Naive thymus-derived CD4-positive, alpha-beta T cell (primary cell): ENCODE measurements at regions not wholly inside any gene's neighbourhood (a gene's known extent, or its start where the extent isn't known, plus 50 kb on each side); places are given as distances from the start of the nearest gene placed in this dataset.

Experiments used
- ATAC-seq: fragments of 150-1000 bp; cut with Tn5 transposase; 2 replicates; pipeline ENCODE4 v1.10.0; 2021; ENCODE audit warnings: mild to moderate bottlenecking, moderate library complexity
- CTCF ChIA-PET: fragments of 350-600 bp; sonication (Branson Sonifier 250); formaldehyde crosslinking; loops from one replicate; lab custom pipeline; 2021; ENCODE audit warnings: antibody characterized with exemption; lab: Charles Lee
- POLR2A ChIA-PET: fragments of 350-600 bp; sonication (Branson Sonifier 250); formaldehyde crosslinking; loops from one replicate; lab custom pipeline; 2021; ENCODE audit warnings: antibody characterized with exemption, inconsistent platforms; lab: Charles Lee
- DNase-seq, 9 donors: peaks; one replicate each; pipeline versions ENCODE4 v3.0.0 to v3.0.0-alpha.2; 2020 to 2022; ENCODE audit warnings: mixed read lengths in 1 of 9
- H3K27ac ChIP-seq: one replicate; pipeline ENCODE4 v1.7.0; 2013; ENCODE audit warnings: mild to moderate bottlenecking, low read depth, low read length, moderate library complexity
- H3K27me3 ChIP-seq, 2 donors: one replicate each; pipeline ENCODE4 v1.7.0; 2013; ENCODE audit warnings: low read length in 2 of 2, mild to moderate bottlenecking in 2 of 2, moderate library complexity in 2 of 2; ENCODE audit not compliant: control insufficient read depth in 2 of 2, insufficient read depth in 2 of 2
- H3K36me3 ChIP-seq, 3 experiments: 1 replicate in 2 of 3; 2 replicates in 1 of 3; pipeline ENCODE4 v1.7.0; 2013; ENCODE audit warnings: low read length in 3 of 3, mild to moderate bottlenecking in 3 of 3, moderate library complexity in 1 of 3; ENCODE audit not compliant: insufficient read depth in 3 of 3, control insufficient read depth in 2 of 3
- H3K4me1 ChIP-seq, 2 donors: one replicate each; pipeline ENCODE4 v1.7.0; 2013; ENCODE audit warnings: low read length in 2 of 2, mild to moderate bottlenecking in 2 of 2, moderate library complexity in 1 of 2; ENCODE audit not compliant: control insufficient read depth in 2 of 2, insufficient read depth in 2 of 2
- H3K4me3 ChIP-seq: 2 replicates; pipeline ENCODE4 v1.7.0; 2013; ENCODE audit warnings: mild to moderate bottlenecking, low read length
- H3K9me3 ChIP-seq, 3 experiments: 1 replicate in 2 of 3; 2 replicates in 1 of 3; pipeline ENCODE4 v1.7.0; 2013; ENCODE audit warnings: low read length in 3 of 3; ENCODE audit not compliant: control insufficient read depth in 2 of 3
- H3K27ac Mint-ChIP-seq, 9 donors: one replicate each; pipeline ENCODE4 v1.8.0; 2020 to 2022; ENCODE audit warnings: mixed read lengths in 9 of 9, mild to moderate bottlenecking in 8 of 9, moderate library complexity in 5 of 9, inconsistent platforms in 2 of 9
- H3K27me3 Mint-ChIP-seq, 5 donors: one replicate each; pipeline ENCODE4 v1.8.0; 2021 to 2022; ENCODE audit warnings: mixed read lengths in 5 of 5, mild to moderate bottlenecking in 1 of 5
- H3K36me3 Mint-ChIP-seq, 5 donors: one replicate each; pipeline ENCODE4 v1.8.0; 2020 to 2022; ENCODE audit warnings: mixed read lengths in 5 of 5, mild to moderate bottlenecking in 3 of 5, inconsistent platforms in 1 of 5
- H3K4me1 Mint-ChIP-seq, 7 donors: one replicate each; pipeline ENCODE4 v1.8.0; 2020 to 2022; ENCODE audit warnings: mixed read lengths in 7 of 7, mild to moderate bottlenecking in 3 of 7, inconsistent platforms in 1 of 7
- H3K4me3 Mint-ChIP-seq, 10 donors: one replicate each; pipeline ENCODE4 v1.8.0; 2020 to 2022; ENCODE audit warnings: mild to moderate bottlenecking in 10 of 10, mixed read lengths in 10 of 10, moderate library complexity in 6 of 10, inconsistent platforms in 2 of 10
- H3K9me3 Mint-ChIP-seq, 11 donors: one replicate each; pipeline ENCODE4 v1.8.0; 2020 to 2022; ENCODE audit warnings: mixed read lengths in 11 of 11, mild to moderate bottlenecking in 4 of 11, inconsistent platforms in 1 of 11, moderate library complexity in 1 of 11
- intact Hi-C, 2 donors: fragments of 100-400 bp; cut with micrococcal nuclease; formaldehyde crosslinking; loops; one replicate each; pipeline ENCODE4 v1.15.1; 2023

DNA sequence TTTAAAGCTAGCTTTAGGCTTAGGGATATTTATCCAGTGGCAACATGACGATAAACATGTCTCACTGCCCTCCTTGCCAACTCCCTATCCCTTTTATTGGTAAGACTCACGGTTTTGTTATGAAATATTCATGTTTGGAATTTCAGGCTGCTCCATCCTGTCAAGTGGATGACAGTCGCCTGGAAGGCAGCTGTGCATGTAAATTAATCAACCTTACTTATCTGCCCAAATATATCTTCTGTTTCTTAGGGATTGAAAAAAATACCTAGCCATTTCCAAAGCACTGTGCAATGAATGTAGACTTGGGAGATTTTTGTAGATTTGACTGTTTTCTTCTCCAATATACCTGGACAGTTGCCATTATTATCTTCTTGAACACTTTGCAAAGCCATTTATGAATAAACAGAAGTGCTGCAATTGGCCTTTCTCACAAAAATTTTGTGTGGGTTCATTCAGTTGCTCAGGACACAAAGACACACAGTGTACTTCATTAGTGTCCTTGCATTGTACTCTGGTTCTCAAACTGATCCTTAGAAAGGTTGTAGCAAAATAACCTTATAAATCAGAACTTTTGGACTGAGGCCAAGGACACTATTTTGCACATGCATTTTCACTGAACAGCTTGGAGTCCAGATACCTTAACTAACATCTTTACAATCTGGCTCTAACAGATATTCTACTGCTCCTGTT lies 889.4 kb upstream of the SEMA6A start:
- ATAC-seq (no peak), DNase-seq (no peak)
- no peaks in the 10 kb centered on the region for H3K9me3 ChIP-seq
- no peaks in the 10 kb centered on the region for H3K36me3 ChIP-seq
- H3K4me3 Mint-ChIP-seq: no peak overlapping the region
- H3K27me3 ChIP-seq: no peaks in the 10 kb centered on the region
- intact Hi-C loops: no loop called here
- no peak overlapping the region for H3K4me3 ChIP-seq
- H3K27ac ChIP-seq: no peak overlapping the region
- no peaks in the 10 kb centered on the region for H3K27me3 Mint-ChIP-seq
- POLR2A ChIA-PET: no interaction called here
- CTCF ChIA-PET: no interaction called here
- H3K4me1 ChIP-seq: no peaks in the 10 kb centered on the region
- H3K27ac Mint-ChIP-seq: no peak overlapping the region
- no peaks in the 10 kb centered on the region for H3K4me1 Mint-ChIP-seq
- H3K9me3 Mint-ChIP-seq: no peaks in the 10 kb centered on the region
- no peaks in the 10 kb centered on the region for H3K36me3 Mint-ChIP-seq

GRCh38 chr5:117461966-117462365 lies 887.3 kb upstream of the SEMA6A start:
- no peak overlapping the region for H3K27ac Mint-ChIP-seq
- H3K4me1 Mint-ChIP-seq: no peaks in the 10 kb centered on the region
- peaks cover 0 to 2% (median 0%) of the 10 kb centered on the region in 11 donors for H3K9me3 Mint-ChIP-seq
- CTCF ChIA-PET: no interaction called here
- no peak overlapping the region for H3K4me3 Mint-ChIP-seq
- Histone ChIP-seq H3K27ac (no peak overlapping the region), H3K4me3 (no peak overlapping the region), H3K27me3 (no peaks in the 10 kb centered on the region), H3K36me3 (no peaks in the 10 kb centered on the region), H3K9me3 (no peaks in the 10 kb centered on the region), H3K4me1 (no peaks in the 10 kb centered on the region)
- POLR2A ChIA-PET: no interaction called here
- intact Hi-C loops: no loop called here
- DNase-seq (no peak), ATAC-seq (no peak)
- no peaks in the 10 kb centered on the region for H3K36me3 Mint-ChIP-seq
- H3K27me3 Mint-ChIP-seq: no peaks in the 10 kb centered on the region

GRCh38 chr5:117461403-117461802 lies 886.8 kb upstream of the SEMA6A start:
- Mint-ChIP-seq H3K4me3 (no peak overlapping the region), H3K9me3 (peaks cover 0 to 2% (median 0%) of the 10 kb centered on the region in 11 donors), H3K36me3 (no peaks in the 10 kb centered on the region), H3K4me1 (no peaks in the 10 kb centered on the region), H3K27ac (no peak overlapping the region), H3K27me3 (no peaks in the 10 kb centered on the region)
- POLR2A ChIA-PET: no interaction called here
- no peaks in the 10 kb centered on the region for H3K4me1 ChIP-seq
- no peak overlapping the region for H3K4me3 ChIP-seq
- H3K36me3 ChIP-seq: no peaks in the 10 kb centered on the region
- H3K27ac ChIP-seq: no peak overlapping the region
- no peaks in the 10 kb centered on the region for H3K9me3 ChIP-seq
- no peak for DNase-seq
- H3K27me3 ChIP-seq: no peaks in the 10 kb centered on the region
- intact Hi-C loops: no loop called here
- ATAC-seq: no peak
- CTCF ChIA-PET: no interaction called here

DNA sequence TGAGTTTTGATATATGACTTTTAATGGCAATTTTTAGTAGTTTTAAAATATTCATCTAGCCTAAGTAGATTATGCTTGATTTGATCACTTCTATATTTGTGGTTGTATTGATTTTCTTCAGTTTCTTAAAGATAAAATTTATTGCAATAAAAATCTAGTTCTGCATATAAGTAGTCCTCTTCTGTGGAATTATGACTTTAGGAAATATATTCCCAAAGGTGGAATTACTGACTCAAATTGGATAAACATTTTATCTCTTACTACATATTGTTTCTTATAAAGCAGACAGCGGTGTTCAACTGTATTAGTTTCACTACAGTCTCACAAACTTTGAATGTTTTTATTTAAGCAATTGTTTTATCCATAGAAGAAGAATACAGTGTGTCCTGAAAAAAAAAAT lies 883.0 kb upstream of the SEMA6A start:
- ATAC-seq (no peak), DNase-seq (no peak)
- Histone ChIP-seq H3K27ac (no peak overlapping the region), H3K36me3 (no peaks in the 10 kb centered on the region), H3K9me3 (no peaks in the 10 kb centered on the region), H3K4me3 (no peak overlapping the region), H3K27me3 (no peaks in the 10 kb centered on the region), H3K4me1 (no peaks in the 10 kb centered on the region)
- Mint-ChIP-seq H3K4me3 (no peak overlapping the region), H3K27ac (no peak overlapping the region), H3K36me3 (no peaks in the 10 kb centered on the region), H3K9me3 (peaks cover 0 to 3% (median 0%) of the 10 kb centered on the region in 11 donors), H3K27me3 (peaks cover 0 to 12% (median 0%) of the 10 kb centered on the region in 5 donors), H3K4me1 (peaks cover 0 to 8% (median 4%) of the 10 kb centered on the region in 7 donors)
- CTCF ChIA-PET: no interaction called here
- POLR2A ChIA-PET: no interaction called here
- intact Hi-C loops: loop anchor here in 1 of 2 donors (10.0 kb wide), 1 partner anchor 1157 kb away; no protein-coding TSS in a partner anchor

- H3K27me3 Mint-ChIP-seq: peaks cover 0 to 12% (median 0%) of the 10 kb centered on the region in 5 donors
- H3K27ac Mint-ChIP-seq: no peak overlapping the region
- Histone ChIP-seq H3K27ac (no peak overlapping the region), H3K4me1 (no peaks in the 10 kb centered on the region), H3K9me3 (no peaks in the 10 kb centered on the region), H3K36me3 (no peaks in the 10 kb centered on the region), H3K27me3 (no peaks in the 10 kb centered on the region), H3K4me3 (no peak overlapping the region)
- intact Hi-C loops: loop anchor here in 1 of 2 donors (10.0 kb wide), 1 partner anchor 1158 kb away; no protein-coding TSS in a partner anchor
- DNase-seq: no peak
- ChIA-PET CTCF (no interaction called here), POLR2A (no interaction called here)
- no peak for ATAC-seq
- H3K9me3 Mint-ChIP-seq: peaks cover 0 to 3% (median 0%) of the 10 kb centered on the region in 11 donors
- peaks cover 0 to 8% (median 4%) of the 10 kb centered on the region in 7 donors for H3K4me1 Mint-ChIP-seq
- H3K36me3 Mint-ChIP-seq: no peaks in the 10 kb centered on the region
- H3K4me3 Mint-ChIP-seq: no peak overlapping the region
Measured at GRCh38 chr5:117456866-117457470, 882.3 kb upstream of the SEMA6A start.

- no peaks in the 10 kb centered on the region for H3K9me3 ChIP-seq
- peak overlapping the region; percentile 47 for H3K4me3 ChIP-seq
- H3K27ac ChIP-seq: no peak overlapping the region
- Mint-ChIP-seq H3K27ac (no peak overlapping the region), H3K4me1 (peaks cover 0 to 8% (median 4%) of the 10 kb centered on the region in 7 donors), H3K27me3 (peaks cover 0 to 12% (median 0%) of the 10 kb centered on the region in 5 donors), H3K9me3 (peaks cover 0 to 3% (median 0%) of the 10 kb centered on the region in 11 donors), H3K4me3 (peak overlapping the region; percentile 47 to 83 (median 75)), H3K36me3 (no peaks in the 10 kb centered on the region)
- intact Hi-C loops: loop anchor here (2.0 to 10.0 kb wide), 2 partner anchors 1159 to 1337 kb away; no protein-coding TSS in a partner anchor
- POLR2A ChIA-PET: no interaction called here
- H3K27me3 ChIP-seq: no peaks in the 10 kb centered on the region
- peak in 1 of 9 donors; percentile 3 for DNase-seq
- ATAC-seq: peak; percentile 26
- CTCF ChIA-PET: interaction anchor here (0.8 to 1.2 kb wide), 2 partner anchors 10 to 21 kb away, joined by 3 read pairs; no protein-coding TSS in a partner anchor
- no peaks in the 10 kb centered on the region for H3K36me3 ChIP-seq
- H3K4me1 ChIP-seq: no peaks in the 10 kb centered on the region
Measured at GRCh38 chr5:117455236-117456233, 880.9 kb upstream of the SEMA6A start.
